ENCODE measurements at regions not wholly inside any gene's neighbourhood (a gene's known extent, or its start where the extent isn't known, plus 50 kb on each side); places are given as distances from the start of the nearest gene placed in this dataset.
"Not testable (repeated sequence)": the region's sequence is repeated elsewhere in the genome, so short reads cannot be mapped to it uniquely, and the experiment has no call there.

DNA sequence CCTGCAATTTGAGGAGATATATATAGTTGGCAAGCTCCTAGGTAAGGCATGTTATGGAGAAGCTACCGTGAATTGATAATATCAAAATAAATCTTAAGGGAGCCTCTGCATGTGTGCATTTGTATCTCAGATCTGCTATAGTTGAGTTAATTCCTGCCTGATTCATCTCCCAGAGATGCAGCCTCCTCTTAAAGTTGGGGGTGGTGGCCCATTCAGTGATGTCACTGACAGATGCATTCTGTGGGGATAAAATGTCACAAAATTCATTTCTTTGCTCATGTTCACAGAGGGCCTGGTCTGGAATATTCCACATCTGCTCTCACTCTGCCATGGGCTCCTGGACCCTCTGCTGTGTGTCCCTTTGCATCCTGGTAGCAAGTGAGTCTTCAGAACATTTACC is 185.8 kb upstream of the PRSS1 start:
- TF ChIP-seq POLR2A (IDR thresholded peaks at IDR 0.05) (no peak), POLR2AphosphoS5 (IDR thresholded peaks at IDR 0.05; ENCODE audit: insufficient read depth in 1 of 2, low read depth in 1 of 2) (no peak)
- TF ChIP-seq, protein P1, sequence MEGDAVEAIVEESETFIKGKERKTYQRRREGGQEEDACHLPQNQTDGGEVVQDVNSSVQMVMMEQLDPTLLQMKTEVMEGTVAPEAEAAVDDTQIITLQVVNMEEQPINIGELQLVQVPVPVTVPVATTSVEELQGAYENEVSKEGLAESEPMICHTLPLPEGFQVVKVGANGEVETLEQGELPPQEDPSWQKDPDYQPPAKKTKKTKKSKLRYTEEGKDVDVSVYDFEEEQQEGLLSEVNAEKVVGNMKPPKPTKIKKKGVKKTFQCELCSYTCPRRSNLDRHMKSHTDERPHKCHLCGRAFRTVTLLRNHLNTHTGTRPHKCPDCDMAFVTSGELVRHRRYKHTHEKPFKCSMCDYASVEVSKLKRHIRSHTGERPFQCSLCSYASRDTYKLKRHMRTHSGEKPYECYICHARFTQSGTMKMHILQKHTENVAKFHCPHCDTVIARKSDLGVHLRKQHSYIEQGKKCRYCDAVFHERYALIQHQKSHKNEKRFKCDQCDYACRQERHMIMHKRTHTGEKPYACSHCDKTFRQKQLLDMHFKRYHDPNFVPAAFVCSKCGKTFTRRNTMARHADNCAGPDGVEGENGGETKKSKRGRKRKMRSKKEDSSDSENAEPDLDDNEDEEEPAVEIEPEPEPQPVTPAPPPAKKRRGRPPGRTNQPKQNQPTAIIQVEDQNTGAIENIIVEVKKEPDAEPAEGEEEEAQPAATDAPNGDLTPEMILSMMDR (IDR thresholded peaks at IDR 0.05): no peak
- intact Hi-C loops (cut with DNase I): no loop called here

DNA sequence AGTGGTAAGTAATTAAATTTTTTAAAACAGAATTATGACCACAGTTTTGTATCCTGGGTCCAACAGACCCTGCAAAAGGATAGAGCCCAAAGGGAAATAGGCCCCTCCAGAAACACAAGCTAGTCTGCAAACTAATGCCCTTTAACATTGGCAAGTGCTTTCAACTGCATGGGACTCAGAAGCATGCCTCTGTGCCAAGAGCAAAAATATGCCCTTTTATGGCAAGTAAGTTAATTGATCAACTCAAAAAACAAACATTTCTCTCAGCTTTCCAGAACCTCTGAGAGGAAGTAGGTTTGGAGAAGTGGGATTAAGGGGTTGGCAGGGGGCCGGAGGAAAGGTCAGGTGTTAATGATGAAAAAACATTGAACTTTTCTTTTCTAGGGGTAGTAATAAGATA is 186.6 kb upstream of the PRSS1 start:
- H3K4me3 ChIP-seq: no peak overlapping the region
- intact Hi-C loops (cut with DNase I): no loop called here
- TF ChIP-seq, protein P1 (IDR thresholded peaks at IDR 0.05): no peak
- TF ChIP-seq POLR2AphosphoS5 (IDR thresholded peaks at IDR 0.05; ENCODE audit: insufficient read depth in 1 of 2, low read depth in 1 of 2) (no peak), POLR2A (IDR thresholded peaks at IDR 0.05) (no peak)
- no peaks in the 10 kb centered on the region for H3K4me1 ChIP-seq
- DNase-seq (ENCODE audit: extremely low spot score in 2 of 2): no peak
- H3K27me3 ChIP-seq: no peaks in the 10 kb centered on the region
- no peaks in the 10 kb centered on the region for H3K36me3 ChIP-seq
- no peak overlapping the region for H3K27ac ChIP-seq
- no peaks in the 10 kb centered on the region for H3K9me3 ChIP-seq

More for the DNA sequence above, 185.8 kb upstream of the PRSS1 start:
- Histone ChIP-seq H3K36me3 (no peaks in the 10 kb centered on the region), H3K4me3 (no peak overlapping the region), H3K27me3 (no peaks in the 10 kb centered on the region), H3K27ac (no peak overlapping the region), H3K4me1 (no peaks in the 10 kb centered on the region), H3K9me3 (no peaks in the 10 kb centered on the region)
- no peak for DNase-seq (ENCODE audit: extremely low spot score in 2 of 2)

DNA sequence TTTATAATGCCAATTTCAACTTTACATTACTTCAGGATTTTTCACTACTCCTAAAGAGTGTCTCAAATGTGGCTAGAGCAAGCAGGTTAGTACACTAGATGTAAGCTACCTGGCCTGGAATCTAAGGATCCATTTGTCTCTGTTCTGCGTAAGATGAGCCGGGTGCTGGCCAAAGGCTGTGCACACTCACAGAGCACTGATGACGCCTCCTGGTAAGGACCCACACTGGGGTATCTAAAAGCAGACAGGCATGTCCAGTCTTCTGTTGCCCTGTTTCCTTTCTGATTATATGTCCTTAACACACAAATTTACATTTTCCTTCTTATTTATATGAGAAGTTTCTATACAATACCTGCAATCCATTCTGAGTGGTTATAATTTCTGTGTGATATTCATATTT is 187.9 kb upstream of the PRSS1 start:
- H3K4me1 ChIP-seq; intact Hi-C loops (cut with DNase I); H3K27me3 ChIP-seq; H3K9me3 ChIP-seq; H3K4me3 ChIP-seq; DNase-seq (ENCODE audit: extremely low spot score in 2 of 2); H3K27ac ChIP-seq; H3K36me3 ChIP-seq: not testable (repeated sequence)

DNA sequence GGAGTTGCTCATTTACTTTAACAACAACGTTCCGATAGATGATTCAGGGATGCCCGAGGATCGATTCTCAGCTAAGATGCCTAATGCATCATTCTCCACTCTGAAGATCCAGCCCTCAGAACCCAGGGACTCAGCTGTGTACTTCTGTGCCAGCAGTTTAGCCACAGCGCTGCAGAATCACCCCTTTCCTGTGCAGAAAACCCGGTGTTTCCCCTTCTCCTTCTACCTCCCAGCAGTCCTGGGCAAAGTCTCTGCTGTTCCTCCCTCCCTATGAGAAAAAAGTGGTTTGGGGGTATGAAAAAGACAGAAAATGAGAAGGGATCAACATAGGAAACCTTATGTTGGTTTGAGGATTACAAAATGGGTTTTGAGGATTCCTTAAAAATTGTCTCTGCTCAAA is 188.5 kb upstream of the PRSS1 start:
- H3K9me3 ChIP-seq; H3K27ac ChIP-seq; H3K36me3 ChIP-seq; DNase-seq (ENCODE audit: extremely low spot score in 2 of 2); H3K27me3 ChIP-seq; H3K4me3 ChIP-seq; H3K4me1 ChIP-seq; intact Hi-C loops (cut with DNase I): not testable (repeated sequence)

DNA sequence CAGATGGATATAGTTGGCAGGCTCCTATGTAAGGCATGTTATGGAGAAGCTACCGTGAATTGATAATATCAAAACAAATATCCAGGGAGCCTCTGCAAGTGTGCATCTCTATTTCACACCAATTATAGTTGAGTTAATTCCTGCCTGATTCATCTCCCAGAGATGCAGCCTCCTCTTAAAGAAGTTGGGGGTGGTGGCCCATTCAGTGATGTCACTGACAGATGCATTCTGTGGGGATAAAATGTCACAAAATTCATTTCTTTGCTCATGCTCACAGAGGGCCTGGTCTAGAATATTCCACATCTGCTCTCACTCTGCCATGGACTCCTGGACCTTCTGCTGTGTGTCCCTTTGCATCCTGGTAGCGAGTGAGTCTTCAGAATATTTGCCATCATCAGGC is 189.1 kb upstream of the PRSS1 start:
- intact Hi-C loops (cut with DNase I): no loop called here
- no peak for DNase-seq (ENCODE audit: extremely low spot score in 2 of 2)

DNA sequence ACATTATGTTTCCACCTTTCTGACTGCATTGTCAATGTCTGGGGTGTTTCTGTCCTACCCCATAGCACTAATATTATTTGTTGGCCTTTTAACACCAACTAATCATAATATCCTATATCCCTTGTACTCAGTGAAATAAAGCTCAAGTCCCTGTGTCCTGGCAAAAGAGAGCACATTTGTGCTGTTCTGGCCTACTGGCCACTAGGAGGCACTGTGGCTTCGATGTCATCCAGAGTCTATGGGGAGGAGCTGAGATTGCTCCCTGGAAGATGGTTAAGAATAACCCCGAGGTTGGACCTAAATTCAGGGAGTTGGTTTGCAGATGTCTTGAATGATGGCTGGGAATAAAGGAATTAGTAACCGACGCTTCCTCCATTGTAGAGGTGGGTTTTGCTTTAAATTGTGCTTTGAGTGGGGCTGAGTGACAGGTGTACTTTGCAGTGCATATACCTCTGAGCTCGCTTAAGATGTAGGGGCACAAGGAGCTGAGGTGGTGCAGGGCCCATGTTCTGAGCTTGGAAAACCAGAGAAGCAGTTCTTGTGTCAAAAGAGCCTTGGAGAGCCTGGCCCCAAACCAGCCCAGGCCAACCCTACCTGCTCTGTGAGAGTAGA is 191.2 kb upstream of the PRSS1 start:
- H3K27me3 ChIP-seq: no peaks in the 10 kb centered on the region
- H3K4me3 ChIP-seq: no peak overlapping the region
- H3K27ac ChIP-seq: no peak overlapping the region
- TF ChIP-seq, protein P1 (IDR thresholded peaks at IDR 0.05): no peak
- TF ChIP-seq POLR2AphosphoS5 (IDR thresholded peaks at IDR 0.05; ENCODE audit: insufficient read depth in 1 of 2, low read depth in 1 of 2) (no peak), POLR2A (IDR thresholded peaks at IDR 0.05) (no peak)
- no peaks in the 10 kb centered on the region for H3K36me3 ChIP-seq
- DNase-seq (ENCODE audit: extremely low spot score in 2 of 2): no peak
- H3K4me1 ChIP-seq: no peaks in the 10 kb centered on the region
- intact Hi-C loops (cut with DNase I): no loop called here
- no peaks in the 10 kb centered on the region for H3K9me3 ChIP-seq

More for the DNA sequence above, 189.1 kb upstream of the PRSS1 start:
- H3K9me3 ChIP-seq: no peaks in the 10 kb centered on the region
- no peak overlapping the region for H3K27ac ChIP-seq
- H3K4me3 ChIP-seq: no peak overlapping the region
- TF ChIP-seq, protein P1 (IDR thresholded peaks at IDR 0.05): no peak
- TF ChIP-seq POLR2A (IDR thresholded peaks at IDR 0.05) (no peak), POLR2AphosphoS5 (IDR thresholded peaks at IDR 0.05; ENCODE audit: insufficient read depth in 1 of 2, low read depth in 1 of 2) (no peak)
- H3K27me3 ChIP-seq: no peaks in the 10 kb centered on the region
- H3K36me3 ChIP-seq: no peaks in the 10 kb centered on the region
- H3K4me1 ChIP-seq: no peaks in the 10 kb centered on the region

All from vagina (tissue), 2 donors.